Adipocyte (in vitro differentiated cells): ENCODE measurements at regions not wholly inside any gene's neighbourhood (a gene's known extent, or its start where the extent isn't known, plus 50 kb on each side); places are given as distances from the start of the nearest gene placed in this dataset.

Experiments
- DNase-seq: peaks from one replicate; pipeline ENCODE4 v3.0.0-alpha.2; 2015; ENCODE audit warnings: low read depth
- H3K27me3 ChIP-seq: replicated peaks from 2 replicates; pipeline ENCODE4 v1.7.0; 2013; ENCODE audit warnings: mild to moderate bottlenecking, low read length, moderate library complexity; ENCODE audit not compliant: control insufficient read depth, insufficient read depth
- H3K36me3 ChIP-seq: 2 replicates; pipeline ENCODE4 v1.7.0; 2013; ENCODE audit warnings: low read length, mild to moderate bottlenecking, moderate library complexity; ENCODE audit not compliant: control insufficient read depth, insufficient read depth, severe bottlenecking
- H3K4me1 ChIP-seq: 2 replicates; pipeline ENCODE4 v1.7.0; 2013; ENCODE audit warnings: mild to moderate bottlenecking, low read length, moderate library complexity; ENCODE audit not compliant: control insufficient read depth, insufficient read depth
- H3K4me3 ChIP-seq: 2 replicates; pipeline ENCODE4 v1.7.0; 2013; ENCODE audit warnings: mild to moderate bottlenecking, low read length, moderate library complexity
- H3K9ac ChIP-seq: 2 replicates; pipeline ENCODE4 v1.7.0; 2013; ENCODE audit warnings: mild to moderate bottlenecking, low read length, moderate library complexity
- H3K9me3 ChIP-seq: 2 replicates; pipeline ENCODE4 v1.7.0; 2013; ENCODE audit warnings: mild to moderate bottlenecking, low read length, moderate library complexity; ENCODE audit not compliant: control insufficient read depth

DNA sequence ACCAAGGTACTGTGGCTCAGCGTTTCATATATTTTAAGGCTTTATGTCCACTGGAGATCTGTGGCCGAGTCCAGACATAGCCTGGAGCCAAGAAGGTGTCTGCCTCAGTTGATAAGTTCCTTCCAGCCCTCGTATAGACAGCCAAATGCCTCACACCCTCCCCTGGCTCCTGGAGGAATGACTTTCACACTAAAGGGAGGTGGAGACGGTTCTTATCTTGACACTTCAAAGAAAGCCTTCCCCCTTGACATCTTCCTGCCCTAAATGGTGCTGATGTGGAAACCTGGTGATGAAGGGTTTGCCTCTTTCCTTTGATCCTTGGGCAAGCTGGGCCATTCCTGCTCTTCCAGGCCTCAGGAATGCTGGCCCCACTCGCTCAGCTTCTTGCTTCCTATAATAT is 474.8 kb upstream of the TBX3 start:
- Histone ChIP-seq H3K36me3 (no peaks in the 10 kb centered on the region), H3K9me3 (no peaks in the 10 kb centered on the region), H3K4me1 (no peaks in the 10 kb centered on the region), H3K27me3 (no peaks in the 10 kb centered on the region), H3K4me3 (no peak overlapping the region), H3K9ac (no peak overlapping the region)
- no peak for DNase-seq

DNA sequence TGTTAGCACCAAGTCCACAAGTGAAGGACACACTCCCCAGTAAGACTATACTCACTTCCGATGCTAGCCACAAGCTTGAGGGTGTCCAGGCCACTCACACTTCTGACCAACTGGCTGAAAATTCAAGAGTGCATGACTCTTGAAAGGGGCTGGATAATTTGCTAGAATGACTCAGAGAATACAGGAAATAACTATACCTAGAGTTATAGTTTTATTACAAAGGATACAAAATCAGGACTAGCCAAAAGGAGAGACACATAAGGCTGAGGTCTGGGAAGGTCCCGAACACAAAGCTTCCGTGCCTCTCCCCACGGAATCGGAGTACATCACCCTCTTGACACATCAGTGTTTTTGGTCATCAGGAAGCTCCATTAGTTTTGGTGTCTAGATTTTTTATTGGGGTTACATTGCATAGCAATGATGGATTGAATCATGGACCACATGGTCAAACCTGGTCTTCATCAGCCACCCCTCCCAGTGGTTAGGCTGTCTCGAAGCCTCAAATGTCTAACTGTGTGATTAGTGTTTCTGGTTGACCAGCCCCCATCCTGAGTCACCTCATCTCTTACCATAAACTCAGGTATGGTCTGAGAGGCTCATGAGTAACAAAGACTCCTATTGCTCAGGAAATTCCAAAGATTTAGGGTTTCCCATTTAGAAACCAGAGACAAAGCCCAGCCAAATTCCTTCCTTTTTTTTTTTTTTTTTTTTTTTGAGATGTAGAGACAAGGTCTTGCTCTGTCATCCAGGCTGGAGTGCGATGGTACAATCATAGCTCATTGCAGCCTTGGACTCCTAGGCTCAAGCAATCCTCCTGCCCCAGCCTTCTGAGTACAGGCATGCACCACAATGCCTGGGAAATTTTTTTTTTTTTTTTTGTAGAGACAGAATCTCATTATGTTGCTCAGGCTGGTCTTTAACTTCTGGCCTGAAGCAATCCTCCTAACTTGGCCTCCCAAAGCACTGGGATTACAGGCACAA is 472.0 kb upstream of the TBX3 start:
- Histone ChIP-seq H3K27me3 (no peaks in the 10 kb centered on the region), H3K9me3 (no peaks in the 10 kb centered on the region), H3K9ac (no peak overlapping the region), H3K4me3 (no peak overlapping the region), H3K36me3 (no peaks in the 10 kb centered on the region), H3K4me1 (no peaks in the 10 kb centered on the region)
- DNase-seq = peak; percentile 38

DNA sequence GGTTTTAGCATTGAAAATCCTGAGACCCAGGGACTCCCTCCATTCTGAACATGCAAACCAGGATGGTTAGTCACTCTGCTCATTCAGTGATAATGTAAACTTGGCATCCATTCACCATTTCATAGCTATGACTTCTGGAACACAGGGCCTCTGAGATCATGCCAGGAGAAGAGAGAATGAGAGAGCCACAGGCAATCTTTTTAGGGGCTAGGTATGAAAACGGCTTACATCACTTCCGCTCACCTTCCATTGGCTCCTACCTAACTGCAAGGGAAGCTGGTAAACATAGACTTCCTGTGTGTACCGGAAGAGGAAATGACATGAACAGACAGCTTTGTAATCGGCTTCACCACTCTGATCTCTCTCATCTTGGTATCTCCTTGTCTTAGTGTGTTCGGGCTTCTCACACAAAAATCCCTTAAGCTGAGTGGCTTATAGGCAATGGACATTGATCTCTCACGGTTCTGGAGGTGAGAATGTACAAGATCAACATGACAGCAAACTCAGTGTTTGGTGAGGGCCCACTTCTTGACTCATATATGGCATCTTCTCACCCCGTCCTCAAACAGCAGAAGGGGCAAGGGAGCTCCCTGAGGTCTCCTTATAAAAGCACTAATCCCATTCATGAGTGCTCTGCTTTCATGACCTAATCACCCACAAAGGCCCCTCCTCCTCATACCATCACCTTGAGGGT is 465.9 kb upstream of the TBX3 start:
- no peak overlapping the region for H3K9ac ChIP-seq
- peak; percentile 78 for DNase-seq

DNA sequence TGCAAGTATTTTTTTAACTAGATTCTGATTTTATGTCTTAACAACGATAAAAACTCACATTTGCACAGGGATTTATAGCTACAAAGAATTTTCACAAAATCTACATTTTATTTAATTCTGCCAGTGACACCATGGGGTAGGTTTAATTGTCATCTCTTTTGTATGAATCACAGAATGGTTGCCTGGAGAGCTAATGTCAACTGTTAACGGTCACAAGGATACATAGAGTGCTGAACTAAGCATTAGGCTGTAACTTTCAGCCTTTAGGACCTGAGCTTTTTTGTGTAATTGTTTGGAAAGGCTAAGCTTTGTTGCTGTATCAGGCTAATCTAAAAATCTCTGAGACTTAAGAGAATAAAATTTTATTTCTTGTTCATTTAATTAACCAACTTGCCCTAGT is 465.3 kb upstream of the TBX3 start:
- Histone ChIP-seq H3K27me3 (no peaks in the 10 kb centered on the region), H3K4me3 (no peak overlapping the region), H3K4me1 (peaks cover 4% of the 10 kb centered on the region), H3K36me3 (no peaks in the 10 kb centered on the region), H3K9ac (no peak overlapping the region), H3K9me3 (no peaks in the 10 kb centered on the region)
- no peak for DNase-seq

More for the DNA sequence above, 465.9 kb upstream of the TBX3 start:
- Histone ChIP-seq H3K4me1 (peaks cover 4% of the 10 kb centered on the region), H3K4me3 (no peak overlapping the region), H3K36me3 (no peaks in the 10 kb centered on the region), H3K27me3 (no peaks in the 10 kb centered on the region), H3K9me3 (no peaks in the 10 kb centered on the region)

GRCh38 chr12:115147916-115148315 is 463.9 kb upstream of the TBX3 start:
- H3K27me3 ChIP-seq = no peaks in the 10 kb centered on the region
- H3K36me3 ChIP-seq = no peaks in the 10 kb centered on the region
- H3K4me1 ChIP-seq = peaks cover 4% of the 10 kb centered on the region
- no peak for DNase-seq
- H3K9ac ChIP-seq = no peak overlapping the region
- H3K4me3 ChIP-seq = no peak overlapping the region
- no peaks in the 10 kb centered on the region for H3K9me3 ChIP-seq

- no peak for DNase-seq
- Histone ChIP-seq H3K36me3 (no peaks in the 10 kb centered on the region), H3K9ac (no peak overlapping the region), H3K4me1 (peaks cover 4% of the 10 kb centered on the region), H3K27me3 (no peaks in the 10 kb centered on the region), H3K4me3 (no peak overlapping the region), H3K9me3 (no peaks in the 10 kb centered on the region)
These were observed 462.5 kb upstream of the TBX3 start for GRCh38 chr12:115146453-115146852.

DNA sequence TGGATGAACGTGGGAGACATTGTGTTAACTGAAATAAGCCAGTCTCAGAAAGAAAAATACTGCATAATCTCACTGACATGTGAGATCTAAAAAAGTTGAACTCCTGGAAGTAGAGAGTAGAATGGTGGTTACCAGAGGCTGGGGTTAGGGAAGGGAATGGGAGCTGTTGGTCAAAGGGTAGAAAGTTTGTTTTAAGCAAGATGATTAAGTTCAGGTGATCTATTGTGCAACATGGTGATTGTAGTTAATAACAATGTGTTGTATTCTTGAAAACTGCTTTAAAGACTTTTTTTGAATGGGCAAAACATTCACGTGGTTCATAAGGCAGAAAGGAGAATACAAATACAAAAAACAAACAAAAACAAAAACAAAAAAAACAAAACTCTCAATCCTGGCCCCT is 460.4 kb upstream of the TBX3 start:
- Histone ChIP-seq H3K27me3 (no peaks in the 10 kb centered on the region), H3K4me3 (no peak overlapping the region), H3K36me3 (no peaks in the 10 kb centered on the region), H3K9me3 (no peaks in the 10 kb centered on the region), H3K4me1 (peaks cover 3% of the 10 kb centered on the region), H3K9ac (no peak overlapping the region)
- DNase-seq = no peak

DNA sequence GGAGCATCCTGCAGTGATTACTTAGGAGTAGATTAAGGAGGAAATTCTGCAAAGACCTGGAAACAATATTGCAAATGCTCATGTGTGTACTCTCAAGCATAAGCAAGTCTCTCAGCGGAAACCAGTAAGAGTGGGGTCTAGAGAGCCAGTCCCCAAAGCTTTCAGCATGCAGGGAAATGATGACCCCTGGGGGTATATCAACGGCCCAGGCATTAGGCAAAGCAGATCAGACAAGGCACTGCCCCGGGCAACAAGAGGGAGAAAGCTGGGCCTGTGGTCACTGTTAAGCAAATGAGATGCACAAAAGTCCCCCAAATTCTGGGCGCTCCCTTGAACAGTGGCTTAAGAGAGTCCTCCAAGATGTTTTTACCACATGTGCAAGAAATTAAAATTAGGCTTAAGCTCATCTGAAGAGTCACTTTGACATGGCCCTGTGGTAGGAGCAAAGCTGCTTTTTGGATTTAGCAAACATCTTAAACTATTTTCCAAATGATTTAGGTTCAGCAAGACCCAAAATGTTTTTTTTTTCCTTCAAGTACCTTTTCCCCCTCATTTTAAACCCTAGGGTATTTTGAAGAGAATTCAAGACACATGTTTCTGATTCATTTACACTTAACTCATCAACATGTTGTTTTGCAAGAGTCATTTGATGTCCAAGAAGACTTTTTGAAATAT is 457.1 kb upstream of the TBX3 start:
- no peak for DNase-seq
- no peak overlapping the region for H3K4me3 ChIP-seq
- H3K9me3 ChIP-seq = no peaks in the 10 kb centered on the region
- no peaks in the 10 kb centered on the region for H3K36me3 ChIP-seq
- peaks cover 9% of the 10 kb centered on the region for H3K4me1 ChIP-seq
- no peak overlapping the region for H3K9ac ChIP-seq
- H3K27me3 ChIP-seq = no peaks in the 10 kb centered on the region

DNA sequence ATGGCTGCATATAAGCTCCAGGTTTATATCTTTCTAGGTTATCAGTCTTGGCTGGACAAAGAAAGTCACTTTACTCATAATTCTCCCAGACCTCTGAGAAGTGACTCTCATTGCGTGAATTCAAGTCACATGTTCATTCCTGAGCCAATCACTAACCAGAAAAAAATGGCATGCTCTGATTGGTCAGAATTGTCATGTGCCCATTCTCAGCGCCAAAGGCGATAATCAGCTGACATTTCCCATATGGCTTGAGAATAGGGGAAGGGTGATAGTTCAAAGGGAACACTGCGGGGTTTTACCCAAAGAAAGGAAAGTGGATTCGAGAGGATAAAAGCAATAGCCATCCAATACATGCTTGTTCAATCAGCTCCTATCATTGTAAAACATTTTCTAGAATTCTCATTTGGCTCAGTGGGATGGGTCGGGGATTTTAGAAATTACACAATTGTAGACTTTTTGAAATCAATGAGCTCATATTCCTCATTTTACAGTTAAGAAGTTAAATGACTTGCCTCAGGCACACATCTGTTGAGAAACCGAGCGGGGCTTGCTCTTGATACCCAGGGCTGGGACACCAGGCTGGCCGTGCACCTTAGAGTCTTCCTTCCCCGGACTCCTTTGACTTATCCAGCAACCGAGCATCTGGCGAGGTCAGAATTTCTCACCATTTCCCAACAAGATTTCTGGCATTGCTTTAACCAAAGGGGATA is 454.0 kb upstream of the TBX3 start:
- Histone ChIP-seq H3K9ac (no peak overlapping the region), H3K9me3 (no peaks in the 10 kb centered on the region), H3K27me3 (no peaks in the 10 kb centered on the region), H3K4me3 (no peak overlapping the region), H3K4me1 (peaks cover 15% of the 10 kb centered on the region), H3K36me3 (no peaks in the 10 kb centered on the region)
- peak; percentile 71 for DNase-seq

DNA sequence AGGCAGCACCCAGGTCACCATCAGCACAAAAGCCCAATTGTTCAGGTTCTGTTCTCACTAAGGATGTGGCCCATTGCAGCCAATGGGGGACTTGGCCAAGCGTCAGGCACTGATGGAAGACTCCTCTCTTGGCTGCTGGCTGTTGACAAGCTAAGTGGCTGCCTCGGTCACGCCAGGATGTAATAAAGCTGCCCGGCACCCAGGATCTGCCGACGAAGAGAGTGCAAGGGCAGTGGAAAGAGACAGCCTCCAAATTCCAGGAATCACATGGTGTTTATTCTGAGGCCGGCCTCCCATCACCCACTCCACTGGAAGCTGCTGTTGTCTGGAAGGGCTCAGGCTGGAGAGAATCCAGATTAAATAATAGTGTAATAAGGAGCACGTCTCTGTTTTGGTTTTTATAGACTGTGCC is 451.8 kb upstream of the TBX3 start:
- Histone ChIP-seq H3K9ac (no peak overlapping the region), H3K36me3 (no peaks in the 10 kb centered on the region), H3K4me1 (peaks cover 15% of the 10 kb centered on the region), H3K9me3 (no peaks in the 10 kb centered on the region), H3K4me3 (peak overlapping the region; percentile 49), H3K27me3 (no peaks in the 10 kb centered on the region)
- peak; percentile 54 for DNase-seq
